Heart right ventricle (tissue), 16 donors: ENCODE measurements at regions not wholly inside any gene's neighbourhood (a gene's known extent, or its start where the extent isn't known, plus 50 kb on each side); places are given as distances from the start of the nearest gene placed in this dataset.

Experiments used
- ATAC-seq, 8 donors: fragments of 200-7000 bp; cut with Tn5 transposase; one replicate each; pipeline ENCODE4 v1.9.1; 2020; ENCODE audit warnings: mild to moderate bottlenecking in 8 of 8, moderate library complexity in 8 of 8, moderate number of reproducible peaks in 1 of 8
- DNase-seq, 2 donors: peaks; one replicate each; pipeline ENCODE4 v3.0.0-alpha.2; 2020
- H3K27ac ChIP-seq, 10 donors: fragments of 200-600 bp; sonication (generic) in 2 of 10; one replicate each; pipeline versions ENCODE4 v1.5.0 to v1.8.0; 2020 to 2022; ENCODE audit warnings: mild to moderate bottlenecking in 3 of 10
- H3K27me3 ChIP-seq, 7 donors: fragments of 200-600 bp; one replicate each; pipeline ENCODE4 v1.8.0; 2021 to 2022; ENCODE audit warnings: mild to moderate bottlenecking in 2 of 7
- H3K36me3 ChIP-seq, 9 donors: fragments of 200-600 bp; sonication (generic) in 1 of 9; one replicate each; pipeline versions ENCODE4 v1.5.0 to v1.8.0; 2020 to 2022; ENCODE audit warnings: mild to moderate bottlenecking in 2 of 9
- H3K4me1 ChIP-seq, 9 donors: fragments of 200-600 bp; sonication (generic) in 1 of 9; one replicate each; pipeline versions ENCODE4 v1.5.0 to v1.8.0; 2020 to 2022; ENCODE audit warnings: mild to moderate bottlenecking in 4 of 9
- H3K4me3 ChIP-seq, 10 donors: fragments of 200-600 bp; sonication (generic) in 2 of 10; one replicate each; pipeline versions ENCODE4 v1.5.0 to v1.8.0; 2020 to 2022; ENCODE audit warnings: mild to moderate bottlenecking in 7 of 10, moderate library complexity in 2 of 10
- H3K9me3 ChIP-seq, 11 donors: fragments of 200-600 bp in 10 of 11; sonication (generic) in 2 of 11; one replicate each; pipeline versions ENCODE4 v1.5.0 to v1.8.0; 2013 to 2022; ENCODE audit warnings: mild to moderate bottlenecking in 2 of 11, control low read depth in 1 of 11, moderate library complexity in 1 of 11
- WGBS, 2 donors: extraction: QIAGEN DNeasy Blood & Tissue Kit; methylation state at CpG; one replicate each; pipeline ENCODE4 v1.1.7; 2013; ENCODE audit warnings: inconsistent platforms in 1 of 2; 5-methylcytosine and 5-hydroxymethylcytosine counted together
- intact Hi-C, 10 donors: fragments of 100-400 bp; cut with DNase I; formaldehyde crosslinking; loops; one replicate each; pipeline versions ENCODE4 v1.11.1 to v1.14.2; 2022
- TF ChIP-seq, protein P1 (sequence below), 9 donors: fragments of 200-600 bp; sonication (generic) in 2 of 9; IDR thresholded peaks; one replicate each; pipeline versions ENCODE4 v1.5.0 to v1.8.0; 2021 to 2022; ENCODE audit warnings: antibody characterized with exemption in 9 of 9, mild to moderate bottlenecking in 5 of 9, moderate library complexity in 1 of 9
- donor health status: Arrhythmogenic right ventricular cardiomyopathy.
- donor health status: ischemic (EF 13 %, LVEDD 7.1; RV severe dilation, severe dysfunction).
- donor health status: healthy with polysubstance abuse.
- donor health status: DM: no; HTN: yes; CAD: no.
- donor health status: DM: no; HTN: no; CAD: no.
- donor health status: ischemic (EF 25% LVEDD 6.9; RV normal size, moderate dysfunction).
- donor health status: ischemic (EF 25% LVEDD 5.7; RV mildly dilated, moderate dysfunction).
- donor health status: healthy.
- donor health status: DM: yes; HTN: yes; CAD: no.
- donor health status: Ischemic cardiomyopathy.
- donor health status: ischemic (EF 35%, LVEDD 5.7; RV mildly dilated, moderate dysfunction).
- donor health status: nonischemic (EF 11% LVEDD 7.7; RV severe dilation, severe dysfunction).
- donor health status: DM: yes; HTN: yes; CAD: no.
- donor health status: PGD.
- donor health status: ischemic (EF 29% LVEDD 5.4; RV normal size, mild dysfunction).
- donor health status: nonischemic (EF 23%, LVEDD 6.1; RV moderate dilation, normal function).

DNA sequence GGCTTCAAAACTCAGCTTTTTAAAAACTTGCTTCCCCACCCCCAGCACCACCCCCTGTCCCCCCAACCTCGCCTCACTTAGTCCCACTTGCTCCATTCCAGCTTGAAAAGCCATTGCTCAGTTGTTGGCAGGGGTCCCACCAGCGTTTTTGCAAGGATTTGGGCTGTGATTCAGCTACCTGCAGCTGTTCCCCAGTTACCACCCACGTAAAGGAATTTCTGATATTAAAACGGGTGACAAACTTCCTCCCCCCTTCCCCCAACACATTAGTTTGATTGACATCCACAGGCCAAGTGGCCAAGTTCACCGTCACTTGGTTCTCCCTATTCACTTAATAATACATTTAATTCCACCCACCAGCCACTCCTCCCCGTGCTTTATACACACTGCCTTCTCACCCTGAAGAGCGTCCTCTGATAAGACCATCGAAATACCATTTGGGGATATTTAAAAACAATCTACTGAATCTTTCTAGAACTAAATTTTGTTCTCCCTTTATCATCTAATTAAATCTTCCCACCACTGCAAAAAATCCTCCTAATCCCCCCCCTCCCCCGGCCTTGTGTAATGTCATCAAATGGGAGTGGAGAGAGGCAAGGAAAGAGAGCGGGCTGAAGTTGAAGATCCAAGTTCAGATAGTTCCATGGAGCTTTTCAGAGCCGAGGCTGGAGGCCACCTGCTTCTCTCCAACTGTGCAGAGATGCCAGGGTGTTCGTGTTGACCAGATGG, 55.1 kb downstream of the SOX9 start:
- WGBS, 2 donors = 59% methylated on average over 12 of the region's 12 CpGs
- H3K36me3 ChIP-seq = no peaks in the 10 kb centered on the region
- peaks cover 0 to 10% (median 0%) of the 10 kb centered on the region in 7 donors for H3K27me3 ChIP-seq
- H3K9me3 ChIP-seq = no peaks in the 10 kb centered on the region
- ATAC-seq (peak in 2 of 8 donors; percentile 35 to 52), DNase-seq (no peak)
- no peak overlapping the region for H3K4me3 ChIP-seq
- intact Hi-C loops = no loop called here
- TF ChIP-seq, protein P1, sequence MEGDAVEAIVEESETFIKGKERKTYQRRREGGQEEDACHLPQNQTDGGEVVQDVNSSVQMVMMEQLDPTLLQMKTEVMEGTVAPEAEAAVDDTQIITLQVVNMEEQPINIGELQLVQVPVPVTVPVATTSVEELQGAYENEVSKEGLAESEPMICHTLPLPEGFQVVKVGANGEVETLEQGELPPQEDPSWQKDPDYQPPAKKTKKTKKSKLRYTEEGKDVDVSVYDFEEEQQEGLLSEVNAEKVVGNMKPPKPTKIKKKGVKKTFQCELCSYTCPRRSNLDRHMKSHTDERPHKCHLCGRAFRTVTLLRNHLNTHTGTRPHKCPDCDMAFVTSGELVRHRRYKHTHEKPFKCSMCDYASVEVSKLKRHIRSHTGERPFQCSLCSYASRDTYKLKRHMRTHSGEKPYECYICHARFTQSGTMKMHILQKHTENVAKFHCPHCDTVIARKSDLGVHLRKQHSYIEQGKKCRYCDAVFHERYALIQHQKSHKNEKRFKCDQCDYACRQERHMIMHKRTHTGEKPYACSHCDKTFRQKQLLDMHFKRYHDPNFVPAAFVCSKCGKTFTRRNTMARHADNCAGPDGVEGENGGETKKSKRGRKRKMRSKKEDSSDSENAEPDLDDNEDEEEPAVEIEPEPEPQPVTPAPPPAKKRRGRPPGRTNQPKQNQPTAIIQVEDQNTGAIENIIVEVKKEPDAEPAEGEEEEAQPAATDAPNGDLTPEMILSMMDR (IDR thresholded peaks at IDR 0.05) = no peak
- H3K27ac ChIP-seq = no peak overlapping the region
- H3K4me1 ChIP-seq = peaks cover 0 to 22% (median 0%) of the 10 kb centered on the region in 9 donors

DNA sequence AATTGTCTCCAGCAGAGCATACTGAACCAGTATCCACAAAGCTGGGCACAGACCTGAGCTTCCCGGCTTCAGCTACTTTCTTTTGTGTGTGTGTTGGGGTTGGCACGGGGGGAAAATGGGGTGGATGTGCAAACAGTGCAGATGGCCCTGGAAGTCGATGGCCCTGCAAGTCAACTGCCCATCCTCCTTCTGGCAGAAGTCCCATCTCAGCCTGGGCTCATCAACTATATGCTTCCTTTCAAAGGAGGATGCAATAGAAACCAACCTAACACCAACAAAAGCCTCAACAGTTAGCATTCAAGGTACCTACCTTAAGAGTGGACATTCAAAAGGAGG, 55.7 kb downstream of the SOX9 start:
- Histone ChIP-seq H3K4me1 (peaks cover 0 to 19% (median 0%) of the 10 kb centered on the region in 9 donors), H3K9me3 (no peaks in the 10 kb centered on the region), H3K4me3 (no peak overlapping the region), H3K27me3 (peaks cover 0 to 10% (median 0%) of the 10 kb centered on the region in 7 donors), H3K36me3 (no peaks in the 10 kb centered on the region), H3K27ac (no peak overlapping the region)
- DNase-seq (no peak), ATAC-seq (no peak)
- TF ChIP-seq, protein P1 (IDR thresholded peaks at IDR 0.05) = no peak
- 75 to 89% methylated on average over 3 of the region's 3 CpGs for WGBS, 2 donors
- intact Hi-C loops = no loop called here

DNA sequence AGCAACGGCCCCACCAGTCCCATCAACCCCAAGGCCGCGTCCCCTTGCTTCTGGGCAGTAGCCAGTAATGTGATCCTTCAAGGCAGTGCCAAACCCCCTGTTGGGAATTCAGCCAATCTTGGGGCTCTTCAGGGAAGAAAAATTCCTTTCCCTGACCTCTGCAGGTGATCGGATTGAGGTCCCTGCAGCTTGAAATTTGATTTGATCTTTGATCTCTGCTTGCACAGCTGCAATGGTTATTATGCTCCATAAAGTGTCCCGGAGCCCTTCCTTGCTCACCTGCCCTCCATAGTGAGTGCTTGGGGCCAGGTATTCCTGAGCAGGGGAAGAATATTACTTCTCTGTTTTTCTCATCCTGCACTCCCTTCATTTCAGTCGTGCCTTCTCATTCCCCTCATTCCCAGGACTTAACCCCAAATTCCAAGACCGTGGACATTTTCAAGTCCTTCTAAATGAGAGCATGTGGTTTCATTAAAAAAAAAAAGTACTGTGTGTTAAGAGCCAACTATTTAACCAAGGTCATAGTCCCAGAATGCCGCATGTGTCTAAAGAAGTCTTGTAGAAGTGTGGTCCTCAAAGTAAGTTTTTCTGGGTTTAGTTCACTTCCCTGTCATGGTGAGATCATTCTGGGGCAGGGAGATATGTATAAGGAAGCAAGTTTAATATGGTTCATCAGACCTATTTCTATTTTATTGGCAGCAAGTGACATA, 56.3 kb downstream of the SOX9 start:
- Histone ChIP-seq H3K4me3 (no peak overlapping the region), H3K4me1 (peaks cover 0 to 14% (median 0%) of the 10 kb centered on the region in 9 donors), H3K36me3 (no peaks in the 10 kb centered on the region), H3K27ac (no peak overlapping the region), H3K9me3 (no peaks in the 10 kb centered on the region), H3K27me3 (peaks cover 0 to 10% (median 0%) of the 10 kb centered on the region in 7 donors)
- ATAC-seq (no peak), DNase-seq (no peak)
- 64 to 69% methylated on average over 8 of the region's 8 CpGs for WGBS, 2 donors
- intact Hi-C loops = no loop called here
- TF ChIP-seq, protein P1 (IDR thresholded peaks at IDR 0.05) = no peak

DNA sequence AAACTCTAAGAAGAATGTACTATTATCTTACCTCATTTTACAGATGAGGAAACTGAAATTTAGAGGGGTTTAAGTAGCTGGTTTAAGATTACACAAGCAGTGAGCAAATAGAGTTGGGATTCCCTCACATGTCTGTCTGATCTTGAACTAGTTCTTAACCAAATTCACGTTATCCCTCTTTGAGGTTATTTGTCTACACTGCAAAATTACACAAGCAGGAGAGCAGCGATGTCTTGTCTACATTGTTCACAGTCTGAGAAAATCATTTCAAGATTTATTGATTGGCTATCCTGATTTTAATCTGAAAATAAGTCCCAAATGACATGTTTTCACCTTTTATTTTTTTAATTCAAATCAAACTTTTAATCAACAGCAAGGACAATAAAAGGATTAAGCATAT, 56.9 kb downstream of the SOX9 start:
- TF ChIP-seq, protein P1 (IDR thresholded peaks at IDR 0.05) = no peak
- H3K9me3 ChIP-seq = no peaks in the 10 kb centered on the region
- no peaks in the 10 kb centered on the region for H3K36me3 ChIP-seq
- 94 to 96% methylated on average over 2 of the region's 2 CpGs for WGBS, 2 donors
- DNase-seq (no peak), ATAC-seq (no peak)
- intact Hi-C loops = no loop called here
- H3K4me1 ChIP-seq = peaks cover 0 to 9% (median 0%) of the 10 kb centered on the region in 9 donors
- H3K4me3 ChIP-seq = no peak overlapping the region
- H3K27me3 ChIP-seq = peaks cover 0 to 10% (median 0%) of the 10 kb centered on the region in 7 donors
- H3K27ac ChIP-seq = no peak overlapping the region
